Renal cortical epithelial cell (primary cell): ENCODE measurements at regions not wholly inside any gene's neighbourhood (a gene's known extent, or its start where the extent isn't known, plus 50 kb on each side); places are given as distances from the start of the nearest gene placed in this dataset.

ENCODE experiments used
- DNase-seq: peaks from one replicate; pipeline ENCODE4 v3.0.0-alpha.2; 2011; ENCODE audit warnings: low read depth

- no peak for DNase-seq
These were observed 84.3 kb upstream of the TMPO start for GRCh38 chr12:98431089-98431488.

GRCh38 chr12:98437166-98437565 lies 78.2 kb upstream of the TMPO start:
- no peak for DNase-seq

GRCh38 chr12:98437806-98438595 lies 77.4 kb upstream of the TMPO start:
- DNase-seq: no peak

GRCh38 chr12:98438656-98439230 lies 76.6 kb upstream of the TMPO start:
- DNase-seq: no peak

- DNase-seq: no peak
These were observed 75.9 kb upstream of the TMPO start for GRCh38 chr12:98439471-98439951.

GRCh38 chr12:98439981-98440581 lies 75.3 kb upstream of the TMPO start:
- peak; percentile 83 for DNase-seq

- DNase-seq: no peak
These were observed 69.3 kb upstream of the TMPO start for GRCh38 chr12:98446060-98446459.

- no peak for DNase-seq
These were observed 68.7 kb upstream of the TMPO start for GRCh38 chr12:98446682-98447081.

GRCh38 chr12:98449584-98449983 lies 65.8 kb upstream of the TMPO start:
- DNase-seq: no peak

- DNase-seq: no peak
These were observed 62.3 kb upstream of the TMPO start for GRCh38 chr12:98453070-98453469.

GRCh38 chr12:98453492-98453891 lies 61.9 kb upstream of the TMPO start:
- no peak for DNase-seq

- DNase-seq: no peak
These were observed 59.3 kb upstream of the TMPO start for GRCh38 chr12:98456041-98456440.

- DNase-seq: peak; percentile 39
These were observed 58.5 kb upstream of the TMPO start for GRCh38 chr12:98456576-98457573.

- no peak for DNase-seq
These were observed 51.2 kb upstream of the TMPO start for GRCh38 chr12:98464190-98464589.

- no peak for DNase-seq
These were observed 49.9 kb upstream of the TMPO start for GRCh38 chr12:98465505-98465904.
